Karpas-422 (cell line): ENCODE measurements at regions not wholly inside any gene's neighbourhood (a gene's known extent, or its start where the extent isn't known, plus 50 kb on each side); places are given as distances from the start of the nearest gene placed in this dataset.

Experiments
- DNase-seq: peaks from one replicate; pipeline ENCODE4 v3.0.0-alpha.2; 2015
- H2AFZ ChIP-seq: fragments of 200-600 bp; sonication (generic); 2 replicates; pipeline ENCODE4 v1.6.1; 2014; ENCODE audit warnings: antibody characterized with exemption, low read length, mixed read lengths
- H3K27ac ChIP-seq: fragments of 200-600 bp; sonication (generic); 2 replicates; pipeline ENCODE4 v1.5.1; 2014; ENCODE audit warnings: mild to moderate bottlenecking, low read length, moderate library complexity
- H3K27me3 ChIP-seq: fragments of 200-600 bp; sonication (generic); 2 replicates; pipeline ENCODE4 v1.6.1; 2014; ENCODE audit warnings: low read length, mixed read lengths
- H3K36me3 ChIP-seq: fragments of 200-600 bp; sonication (generic); 2 replicates; pipeline ENCODE4 v1.6.1; 2014; ENCODE audit warnings: low read length, mixed read lengths; ENCODE audit not compliant: insufficient read depth
- H3K4me1 ChIP-seq: fragments of 200-600 bp; sonication (generic); 2 replicates; pipeline ENCODE4 v1.6.1; 2014; ENCODE audit warnings: mild to moderate bottlenecking, low read length, mixed read lengths
- H3K4me2 ChIP-seq: fragments of 200-600 bp; sonication (generic); 2 replicates; pipeline ENCODE4 v1.6.1; 2014; ENCODE audit warnings: low read length, low read depth, mild to moderate bottlenecking; ENCODE audit not compliant: poor library complexity, severe bottlenecking
- H3K4me3 ChIP-seq: fragments of 200-600 bp; sonication (generic); 2 replicates; pipeline ENCODE4 v1.5.1; 2014; ENCODE audit warnings: mild to moderate bottlenecking, antibody characterized with exemption, low read length, mixed read lengths
- H3K79me2 ChIP-seq: fragments of 200-600 bp; sonication (generic); 2 replicates; pipeline ENCODE4 v1.6.1; 2014; ENCODE audit warnings: mild to moderate bottlenecking, low read length, mixed read lengths
- H3K9ac ChIP-seq: fragments of 200-600 bp; sonication (generic); 2 replicates; pipeline ENCODE4 v1.6.0; 2014; ENCODE audit warnings: low read length
- H3K9me2 ChIP-seq: fragments of 200-600 bp; sonication (generic), shearing (Covaris generic); replicated peaks from 2 replicates; pipeline ENCODE4 v1.6.0; 2014; ENCODE audit warnings: mild to moderate bottlenecking, low read length, moderate library complexity; ENCODE audit not compliant: insufficient read depth
- H3K9me3 ChIP-seq: fragments of 300-700, 200-600 bp; sonication (generic); 2 replicates; pipeline ENCODE4 v1.6.1; 2014; ENCODE audit warnings: low read length, mixed read lengths
- H4K20me1 ChIP-seq: fragments of 200-600 bp; sonication (generic); 2 replicates; pipeline ENCODE4 v1.6.1; 2014; ENCODE audit warnings: mild to moderate bottlenecking, antibody characterized with exemption, low read length, low read depth; ENCODE audit not compliant: insufficient read depth

- no peaks in the 10 kb centered on the region for H3K9me2 ChIP-seq
- H3K4me2 ChIP-seq = no peak overlapping the region
- H3K27ac ChIP-seq = no peak overlapping the region
- no peak for DNase-seq
- no peaks in the 10 kb centered on the region; the same call in 1 of the 2 replicates for H3K27me3 ChIP-seq
- no peak overlapping the region for H3K9ac ChIP-seq
- H2AFZ ChIP-seq = no peak overlapping the region
- no peak overlapping the region for H3K4me3 ChIP-seq
- H3K9me3 ChIP-seq = no peaks in the 10 kb centered on the region; the same call in 1 of the 2 replicates
- no peaks in the 10 kb centered on the region for H3K79me2 ChIP-seq
- no peaks in the 10 kb centered on the region for H3K4me1 ChIP-seq
- no peaks in the 10 kb centered on the region for H3K36me3 ChIP-seq
- H4K20me1 ChIP-seq = no peaks in the 10 kb centered on the region
These were observed 85.2 kb upstream of the KCND3 start for GRCh38 chr1:112074711-112075110.

- H3K27me3 ChIP-seq = no peaks in the 10 kb centered on the region; the same call in 1 of the 2 replicates
- no peak for DNase-seq
- H4K20me1 ChIP-seq = no peaks in the 10 kb centered on the region
- no peak overlapping the region for H3K9ac ChIP-seq
- H3K9me3 ChIP-seq = no peaks in the 10 kb centered on the region; the same call in 1 of the 2 replicates
- H3K79me2 ChIP-seq = no peaks in the 10 kb centered on the region
- no peaks in the 10 kb centered on the region for H3K4me1 ChIP-seq
- no peaks in the 10 kb centered on the region for H3K36me3 ChIP-seq
- no peak overlapping the region for H3K4me3 ChIP-seq
- no peaks in the 10 kb centered on the region for H3K9me2 ChIP-seq
- H3K4me2 ChIP-seq = no peak overlapping the region
- no peak overlapping the region for H2AFZ ChIP-seq
- no peak overlapping the region for H3K27ac ChIP-seq
These were observed 86.1 kb upstream of the KCND3 start for GRCh38 chr1:112075566-112075965.

- no peak overlapping the region for H2AFZ ChIP-seq
- no peaks in the 10 kb centered on the region for H4K20me1 ChIP-seq
- no peak overlapping the region for H3K9ac ChIP-seq
- no peaks in the 10 kb centered on the region for H3K27me3 ChIP-seq
- H3K36me3 ChIP-seq = no peaks in the 10 kb centered on the region
- no peaks in the 10 kb centered on the region for H3K4me1 ChIP-seq
- no peaks in the 10 kb centered on the region for H3K9me3 ChIP-seq
- H3K4me2 ChIP-seq = no peak overlapping the region
- DNase-seq = no peak
- H3K79me2 ChIP-seq = no peaks in the 10 kb centered on the region
- H3K27ac ChIP-seq = no peak overlapping the region
- no peak overlapping the region for H3K4me3 ChIP-seq
- no peaks in the 10 kb centered on the region for H3K9me2 ChIP-seq
These were observed 90.0 kb upstream of the KCND3 start for GRCh38 chr1:112079446-112079845.

- H2AFZ ChIP-seq = no peak overlapping the region
- no peak overlapping the region for H3K4me2 ChIP-seq
- H3K36me3 ChIP-seq = no peaks in the 10 kb centered on the region
- H3K9me2 ChIP-seq = no peaks in the 10 kb centered on the region
- no peak overlapping the region for H3K4me3 ChIP-seq
- H3K27me3 ChIP-seq = no peaks in the 10 kb centered on the region
- H3K27ac ChIP-seq = no peak overlapping the region
- H3K4me1 ChIP-seq = no peaks in the 10 kb centered on the region
- H3K79me2 ChIP-seq = no peaks in the 10 kb centered on the region
- no peaks in the 10 kb centered on the region for H3K9me3 ChIP-seq
- no peak overlapping the region for H3K9ac ChIP-seq
- peak; percentile 53 for DNase-seq
- H4K20me1 ChIP-seq = no peaks in the 10 kb centered on the region
These were observed 94.0 kb upstream of the KCND3 start for GRCh38 chr1:112083487-112083886.

GRCh38 chr1:112092656-112093371 lies 103.3 kb upstream of the KCND3 start:
- H3K27ac ChIP-seq = no peak overlapping the region
- H3K27me3 ChIP-seq = no peaks in the 10 kb centered on the region
- no peaks in the 10 kb centered on the region for H4K20me1 ChIP-seq
- H3K4me3 ChIP-seq = no peak overlapping the region
- no peak for DNase-seq
- H3K4me2 ChIP-seq = no peak overlapping the region
- no peak overlapping the region for H3K9ac ChIP-seq
- no peaks in the 10 kb centered on the region for H3K36me3 ChIP-seq
- no peaks in the 10 kb centered on the region for H3K4me1 ChIP-seq
- H3K79me2 ChIP-seq = no peaks in the 10 kb centered on the region
- no peaks in the 10 kb centered on the region for H3K9me2 ChIP-seq
- H2AFZ ChIP-seq = no peak overlapping the region
- H3K9me3 ChIP-seq = no peaks in the 10 kb centered on the region

GRCh38 chr1:112093372-112093694 lies 103.9 kb upstream of the KCND3 start:
- DNase-seq = no peak

GRCh38 chr1:112099979-112100378 lies 110.5 kb upstream of the KCND3 start:
- Histone ChIP-seq H3K36me3 (no peaks in the 10 kb centered on the region), H3K9me2 (no peaks in the 10 kb centered on the region), H3K9ac (no peak overlapping the region)

More at GRCh38 chr1:112093372-112093694, 103.9 kb upstream of the KCND3 start:
- H3K27me3 ChIP-seq = no peaks in the 10 kb centered on the region
- H3K79me2 ChIP-seq = no peaks in the 10 kb centered on the region
- H3K36me3 ChIP-seq = no peaks in the 10 kb centered on the region
- H4K20me1 ChIP-seq = no peaks in the 10 kb centered on the region
- H3K4me3 ChIP-seq = no peak overlapping the region
- H3K9me3 ChIP-seq = no peaks in the 10 kb centered on the region
- H3K27ac ChIP-seq = no peak overlapping the region
- H3K4me2 ChIP-seq = no peak overlapping the region
- H3K4me1 ChIP-seq = no peaks in the 10 kb centered on the region
- no peaks in the 10 kb centered on the region for H3K9me2 ChIP-seq
- no peak overlapping the region for H2AFZ ChIP-seq
- no peak overlapping the region for H3K9ac ChIP-seq

GRCh38 chr1:112105557-112105956 lies 116.1 kb upstream of the KCND3 start:
- Histone ChIP-seq H3K36me3 (no peaks in the 10 kb centered on the region), H2AFZ (no peak overlapping the region), H3K4me3 (no peak overlapping the region), H3K9ac (no peak overlapping the region), H4K20me1 (no peaks in the 10 kb centered on the region), H3K9me3 (no peaks in the 10 kb centered on the region), H3K27me3 (no peaks in the 10 kb centered on the region; the same call in 1 of the 2 replicates), H3K27ac (no peak overlapping the region), H3K4me1 (no peaks in the 10 kb centered on the region), H3K79me2 (no peaks in the 10 kb centered on the region), H3K4me2 (no peak overlapping the region), H3K9me2 (no peaks in the 10 kb centered on the region)
- no peak for DNase-seq

More at GRCh38 chr1:112099979-112100378, 110.5 kb upstream of the KCND3 start:
- Histone ChIP-seq H4K20me1 (no peaks in the 10 kb centered on the region), H3K4me1 (no peaks in the 10 kb centered on the region), H3K4me2 (no peak overlapping the region), H3K4me3 (no peak overlapping the region), H3K27me3 (no peaks in the 10 kb centered on the region; the same call in 1 of the 2 replicates), H2AFZ (no peak overlapping the region), H3K27ac (no peak overlapping the region), H3K79me2 (no peaks in the 10 kb centered on the region), H3K9me3 (no peaks in the 10 kb centered on the region)
- no peak for DNase-seq
